ENCODE measurements at regions not wholly inside any gene's neighbourhood (a gene's known extent, or its start where the extent isn't known, plus 50 kb on each side); places are given as distances from the start of the nearest gene placed in this dataset.

DNA sequence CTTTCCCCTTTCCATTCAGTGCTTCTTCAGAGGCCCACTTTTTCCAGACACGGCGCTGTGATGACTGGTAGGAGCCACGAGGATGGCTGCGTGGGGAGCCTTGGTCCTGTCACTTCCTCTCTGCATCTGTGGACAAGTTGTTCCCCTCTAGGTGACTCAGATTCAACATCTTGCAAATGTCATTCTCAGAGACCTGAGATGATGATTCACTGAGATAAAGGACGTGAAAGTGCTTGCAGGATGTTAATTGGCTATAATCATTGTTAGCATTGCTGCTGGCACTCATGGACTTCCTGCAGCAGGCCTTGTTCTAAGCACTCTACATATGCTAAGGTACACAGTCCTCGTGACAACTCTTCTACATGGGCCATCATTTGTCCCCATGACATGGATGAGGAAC lies 489.8 kb upstream of the ZMIZ1 start:
- no peak overlapping the region for H3K4me3 ChIP-seq (ENCODE audit: low read depth, low read length)
- no peak for TF ChIP-seq CTCF (conservative IDR thresholded peaks at IDR 0.05; ENCODE audit: low read depth, low read length)
- DNase-seq (ENCODE audit: low read depth): no peak

- no peak for DNase-seq (ENCODE audit: low read depth)
- H3K4me3 ChIP-seq (ENCODE audit: low read depth, low read length): no peak overlapping the region
- no peak for TF ChIP-seq CTCF (conservative IDR thresholded peaks at IDR 0.05; ENCODE audit: low read depth, low read length)
Observed at GRCh38 chr10:78579576-78579975, 489.2 kb upstream of the ZMIZ1 start.

- DNase-seq (ENCODE audit: low read depth): peak; percentile 7
- H3K4me3 ChIP-seq (ENCODE audit: low read depth, low read length): no peak overlapping the region
- TF ChIP-seq CTCF (conservative IDR thresholded peaks at IDR 0.05; ENCODE audit: low read depth, low read length): no peak
Observed at GRCh38 chr10:78579995-78580394, 488.8 kb upstream of the ZMIZ1 start.

GRCh38 chr10:78581133-78581694 lies 487.6 kb upstream of the ZMIZ1 start:
- H3K4me3 ChIP-seq (ENCODE audit: low read depth, low read length): no peak overlapping the region
- no peak for DNase-seq (ENCODE audit: low read depth)
- TF ChIP-seq CTCF (conservative IDR thresholded peaks at IDR 0.05; ENCODE audit: low read depth, low read length): no peak

DNA sequence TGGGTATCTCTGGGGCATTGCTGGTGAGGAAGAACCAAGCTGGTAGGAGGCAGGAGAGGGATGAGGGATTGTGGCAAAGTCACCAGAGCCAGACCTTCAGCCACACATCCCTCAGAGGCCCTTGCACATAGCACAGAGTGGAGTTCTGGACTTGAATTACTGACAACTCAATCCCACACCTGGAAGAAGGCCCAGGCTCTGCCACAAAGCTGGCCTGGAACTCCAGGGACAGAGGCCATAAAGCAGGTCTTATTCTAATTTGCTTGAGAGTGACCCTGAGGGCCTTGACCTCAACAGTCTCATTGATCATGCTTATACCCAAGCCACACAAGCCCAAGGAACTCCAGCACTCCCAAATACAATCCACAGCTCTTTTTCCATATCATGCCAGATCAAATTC lies 486.2 kb upstream of the ZMIZ1 start:
- no peak for DNase-seq (ENCODE audit: low read depth)
- no peak for TF ChIP-seq CTCF (conservative IDR thresholded peaks at IDR 0.05; ENCODE audit: low read depth, low read length)
- H3K4me3 ChIP-seq (ENCODE audit: low read depth, low read length): no peak overlapping the region

DNA sequence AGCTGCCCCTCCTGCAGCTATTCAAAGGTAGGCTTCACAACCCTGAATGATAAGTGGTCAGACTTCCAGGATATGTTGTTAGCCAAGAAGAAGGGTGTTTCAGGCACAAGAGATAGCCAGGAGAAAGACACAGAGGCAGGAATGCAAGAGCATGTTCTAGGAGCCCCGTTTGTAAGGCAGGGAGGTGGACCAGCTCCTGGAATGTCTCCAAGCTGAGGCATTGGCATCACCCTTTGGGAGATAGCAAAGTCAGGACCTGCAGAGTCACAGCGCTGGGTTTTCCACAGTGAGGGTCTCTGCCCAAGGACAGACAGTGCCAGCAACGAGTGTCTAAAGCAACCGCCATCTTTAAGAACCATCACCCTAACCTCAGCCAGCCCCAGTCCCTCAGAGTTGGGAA lies 484.5 kb upstream of the ZMIZ1 start:
- DNase-seq (ENCODE audit: low read depth): no peak
- TF ChIP-seq CTCF (conservative IDR thresholded peaks at IDR 0.05; ENCODE audit: low read depth, low read length): no peak
- H3K4me3 ChIP-seq (ENCODE audit: low read depth, low read length): no peak overlapping the region

DNA sequence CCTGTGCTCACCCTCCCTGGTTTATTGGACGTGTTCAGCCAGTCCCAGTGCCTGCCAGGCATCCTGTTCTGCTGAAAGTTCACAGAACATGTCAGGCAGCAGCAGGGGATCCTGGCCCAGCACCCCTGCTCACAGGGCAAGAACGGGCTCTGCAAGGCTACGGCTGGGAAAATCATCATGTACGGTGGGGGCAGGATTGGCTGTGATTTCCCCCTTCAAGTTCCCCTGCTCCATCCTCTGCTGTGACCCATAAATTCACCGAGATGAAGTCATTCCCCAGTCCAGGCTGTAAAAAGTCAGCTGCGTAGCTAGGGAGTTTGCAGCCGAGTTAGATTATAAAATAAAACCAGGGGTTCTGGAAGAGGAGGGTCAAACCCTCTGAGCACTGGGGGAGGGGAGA lies 484.1 kb upstream of the ZMIZ1 start:
- no peak for TF ChIP-seq CTCF (conservative IDR thresholded peaks at IDR 0.05; ENCODE audit: low read depth, low read length)
- no peak for DNase-seq (ENCODE audit: low read depth)

More for the DNA sequence above, 484.1 kb upstream of the ZMIZ1 start:
- no peak overlapping the region for H3K4me3 ChIP-seq (ENCODE audit: low read depth, low read length)

Data from epithelial cell of proximal tubule (primary cell).